Natural killer cell treated with Interleukin-12 subunit alpha and Interleukin-12 subunit beta and Interleukin-15 and Interleukin-18, amount 100 ng/mL, for 72 hours (primary cell): ENCODE measurements at regions not wholly inside any gene's neighbourhood (a gene's known extent, or its start where the extent isn't known, plus 50 kb on each side); places are given as distances from the start of the nearest gene placed in this dataset.

Experiments
- ATAC-seq, 2 donors: fragments of 150-1000 bp; cut with Tn5 transposase in 1 of 2; sonication (Bioruptor Pico), chemical (Tn5 transposase) in 1 of 2; 2 replicates each; pipeline ENCODE4 v1.10.0; 2021
- DNase-seq: peaks from one replicate; pipeline ENCODE4 v3.0.0; 2022; ENCODE audit warnings: low spot score
- H3K27ac Mint-ChIP-seq, 2 donors: 1 replicate in 1 of 2; 2 replicates in 1 of 2; pipeline ENCODE4 v1.8.0; 2022; ENCODE audit warnings: mixed read lengths in 2 of 2, mild to moderate bottlenecking in 1 of 2, moderate library complexity in 1 of 2
- H3K27me3 Mint-ChIP-seq, 2 donors: 1 replicate in 1 of 2; 2 replicates in 1 of 2; pipeline ENCODE4 v1.8.0; 2022; ENCODE audit warnings: mixed read lengths in 2 of 2
- H3K36me3 Mint-ChIP-seq: one replicate; pipeline ENCODE4 v1.8.0; 2022; ENCODE audit warnings: mixed read lengths
- H3K4me1 Mint-ChIP-seq, 2 donors: 1 replicate in 1 of 2; 2 replicates in 1 of 2; pipeline ENCODE4 v1.8.0; 2022; ENCODE audit warnings: low read depth in 2 of 2, mixed read lengths in 2 of 2, mild to moderate bottlenecking in 1 of 2
- H3K4me3 Mint-ChIP-seq: one replicate; pipeline ENCODE4 v1.8.0; 2022; ENCODE audit warnings: mixed read lengths
- H3K9me3 Mint-ChIP-seq: 2 replicates; pipeline ENCODE4 v1.8.0; 2022; ENCODE audit warnings: mixed read lengths

- DNase-seq (no peak), ATAC-seq (peak in 1 of 2 donors; percentile 5)
- Mint-ChIP-seq H3K27me3 (peaks cover 0 to 15% of the 10 kb centered on the region in 2 donors), H3K9me3 (no peaks in the 10 kb centered on the region), H3K36me3 (no peaks in the 10 kb centered on the region), H3K27ac (peak overlapping the region in 1 of 2 donors; percentile 43), H3K4me3 (peak overlapping the region; percentile 68), H3K4me1 (peaks cover 22 to 57% of the 10 kb centered on the region in 2 donors)
Observed at GRCh38 chr10:3420527-3421469, 248.2 kb upstream of the PITRM1 start.

- peak overlapping the region; percentile 68 for H3K4me3 Mint-ChIP-seq
- H3K4me1 Mint-ChIP-seq = peaks cover 22 to 57% of the 10 kb centered on the region in 2 donors
- H3K27ac Mint-ChIP-seq = peak overlapping the region; percentile 43 to 53
Observed at GRCh38 chr10:3419719-3420495, 247.3 kb upstream of the PITRM1 start.

GRCh38 chr10:3418926-3419325, 246.3 kb upstream of the PITRM1 start:
- ATAC-seq (no peak), DNase-seq (no peak)
- Mint-ChIP-seq H3K27ac (peak overlapping the region in 1 of 2 donors; percentile 31), H3K9me3 (no peaks in the 10 kb centered on the region), H3K27me3 (peaks cover 0 to 15% of the 10 kb centered on the region in 2 donors), H3K4me3 (no peak overlapping the region), H3K36me3 (no peaks in the 10 kb centered on the region), H3K4me1 (peaks cover 22 to 52% of the 10 kb centered on the region in 2 donors)

More at GRCh38 chr10:3419719-3420495, 247.3 kb upstream of the PITRM1 start:
- ATAC-seq (peak; percentile 70 to 75), DNase-seq (peak; percentile 69)
- Mint-ChIP-seq H3K9me3 (no peaks in the 10 kb centered on the region), H3K27me3 (peaks cover 0 to 15% of the 10 kb centered on the region in 2 donors), H3K36me3 (no peaks in the 10 kb centered on the region)

GRCh38 chr10:3418041-3418754, 245.6 kb upstream of the PITRM1 start:
- DNase-seq = no peak
- H3K4me1 Mint-ChIP-seq = peaks cover 22 to 46% of the 10 kb centered on the region in 2 donors
- H3K36me3 Mint-ChIP-seq = no peaks in the 10 kb centered on the region
- H3K27ac Mint-ChIP-seq = peak overlapping the region in 1 of 2 donors; percentile 31
- no peaks in the 10 kb centered on the region for H3K9me3 Mint-ChIP-seq
- ATAC-seq = no peak
- H3K4me3 Mint-ChIP-seq = no peak overlapping the region
- peaks cover 0 to 13% of the 10 kb centered on the region in 2 donors for H3K27me3 Mint-ChIP-seq

- peaks cover 0 to 10% of the 10 kb centered on the region in 2 donors for H3K27me3 Mint-ChIP-seq
- no peak for DNase-seq
- no peaks in the 10 kb centered on the region for H3K36me3 Mint-ChIP-seq
- H3K27ac Mint-ChIP-seq = no peak overlapping the region
- no peak for ATAC-seq
- no peak overlapping the region for H3K4me3 Mint-ChIP-seq
- peaks cover 21 to 36% of the 10 kb centered on the region in 2 donors for H3K4me1 Mint-ChIP-seq
- no peaks in the 10 kb centered on the region for H3K9me3 Mint-ChIP-seq
Observed at GRCh38 chr10:3417096-3417495, 244.5 kb upstream of the PITRM1 start.

- H3K9me3 Mint-ChIP-seq = peaks cover 2% of the 10 kb centered on the region
Observed at GRCh38 chr10:3415878-3416605, 243.5 kb upstream of the PITRM1 start.

GRCh38 chr10:3415038-3415736, 242.6 kb upstream of the PITRM1 start:
- Mint-ChIP-seq H3K36me3 (peaks cover 6% of the 10 kb centered on the region), H3K4me1 (peaks cover 9 to 18% of the 10 kb centered on the region in 2 donors), H3K9me3 (peaks cover 5% of the 10 kb centered on the region), H3K4me3 (no peak overlapping the region), H3K27ac (no peak overlapping the region), H3K27me3 (peaks cover 0 to 5% of the 10 kb centered on the region in 2 donors)
- DNase-seq (no peak), ATAC-seq (no peak)

More at GRCh38 chr10:3415878-3416605, 243.5 kb upstream of the PITRM1 start:
- H3K4me3 Mint-ChIP-seq = no peak overlapping the region
- no peak overlapping the region for H3K27ac Mint-ChIP-seq
- H3K27me3 Mint-ChIP-seq = peaks cover 0 to 10% of the 10 kb centered on the region in 2 donors
- H3K4me1 Mint-ChIP-seq = peaks cover 17 to 26% of the 10 kb centered on the region in 2 donors
- DNase-seq = no peak
- ATAC-seq = no peak
- H3K36me3 Mint-ChIP-seq = peaks cover 2% of the 10 kb centered on the region

- ATAC-seq = no peak
- no peak for DNase-seq
- H3K27me3 Mint-ChIP-seq = peaks cover 0 to 5% of the 10 kb centered on the region in 2 donors
- no peak overlapping the region for H3K4me3 Mint-ChIP-seq
- H3K9me3 Mint-ChIP-seq = peaks cover 5% of the 10 kb centered on the region
- peaks cover 6% of the 10 kb centered on the region for H3K36me3 Mint-ChIP-seq
- H3K4me1 Mint-ChIP-seq = peaks cover 4 to 12% of the 10 kb centered on the region in 2 donors
- no peak overlapping the region for H3K27ac Mint-ChIP-seq
Observed at GRCh38 chr10:3414667-3415023, 242.1 kb upstream of the PITRM1 start.

GRCh38 chr10:3413937-3414666, 241.5 kb upstream of the PITRM1 start:
- H3K36me3 Mint-ChIP-seq = peaks cover 6% of the 10 kb centered on the region
- ATAC-seq (no peak), DNase-seq (no peak)
- H3K4me3 Mint-ChIP-seq = no peak overlapping the region
- peaks cover 0 to 7% of the 10 kb centered on the region in 2 donors for H3K4me1 Mint-ChIP-seq
- peaks cover 0 to 2% of the 10 kb centered on the region in 2 donors for H3K27me3 Mint-ChIP-seq
- peaks cover 5% of the 10 kb centered on the region for H3K9me3 Mint-ChIP-seq
- no peak overlapping the region for H3K27ac Mint-ChIP-seq

- no peak for ATAC-seq
- no peak overlapping the region for H3K4me3 Mint-ChIP-seq
- H3K36me3 Mint-ChIP-seq = peaks cover 6% of the 10 kb centered on the region
- H3K4me1 Mint-ChIP-seq = peaks cover 3 to 4% of the 10 kb centered on the region in 2 donors
- no peaks in the 10 kb centered on the region for H3K27me3 Mint-ChIP-seq
- H3K27ac Mint-ChIP-seq = peak overlapping the region in 1 of 2 donors; percentile 4
- peaks cover 5% of the 10 kb centered on the region for H3K9me3 Mint-ChIP-seq
- no peak for DNase-seq
Observed at GRCh38 chr10:3412646-3413045, 240.1 kb upstream of the PITRM1 start.

- Mint-ChIP-seq H3K4me1 (peaks cover 4 to 6% of the 10 kb centered on the region in 2 donors), H3K4me3 (no peak overlapping the region), H3K36me3 (peaks cover 6% of the 10 kb centered on the region), H3K27me3 (no peaks in the 10 kb centered on the region), H3K27ac (no peak overlapping the region), H3K9me3 (peaks cover 5% of the 10 kb centered on the region)
- DNase-seq = no peak
- ATAC-seq = no peak
Observed at GRCh38 chr10:3412071-3412582, 239.5 kb upstream of the PITRM1 start.

- no peaks in the 10 kb centered on the region for H3K27me3 Mint-ChIP-seq
- H3K4me1 Mint-ChIP-seq = peaks cover 4 to 6% of the 10 kb centered on the region in 2 donors
- ATAC-seq (no peak), DNase-seq (no peak)
- H3K9me3 Mint-ChIP-seq = peaks cover 5% of the 10 kb centered on the region
- H3K27ac Mint-ChIP-seq = no peak overlapping the region
- H3K36me3 Mint-ChIP-seq = peaks cover 6% of the 10 kb centered on the region
- H3K4me3 Mint-ChIP-seq = no peak overlapping the region
Observed at GRCh38 chr10:3411044-3411443, 238.5 kb upstream of the PITRM1 start.
